ENCODE measurements at regions not wholly inside any gene's neighbourhood (a gene's known extent, or its start where the extent isn't known, plus 50 kb on each side); places are given as distances from the start of the nearest gene placed in this dataset.

DNA sequence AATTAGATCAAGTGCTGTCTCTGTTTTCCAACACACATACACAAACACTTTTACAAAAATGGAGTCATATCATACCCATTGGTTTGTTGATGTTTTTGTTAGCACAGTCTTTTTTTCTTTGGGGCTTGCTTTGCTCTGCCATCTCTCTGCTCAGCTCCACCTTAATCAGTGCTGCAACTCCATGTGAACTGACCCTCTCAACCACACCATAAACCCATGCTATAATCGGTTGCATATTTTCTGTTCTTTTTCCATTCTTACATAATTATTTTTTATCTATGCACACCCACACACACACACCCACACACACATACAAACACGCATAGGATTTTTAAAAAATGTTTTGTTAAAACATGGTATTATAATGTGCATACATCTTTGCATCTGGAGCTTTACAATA lies 91.0 kb upstream of the CDH13 start:
- peaks cover 2% of the 10 kb centered on the region for H3K27me3 Mint-ChIP-seq (ENCODE audit: insufficient read depth, low read depth)
- peaks cover 3% of the 10 kb centered on the region for H3K9me3 Mint-ChIP-seq
- H3K27ac Mint-ChIP-seq: no peak overlapping the region
- H3K4me1 Mint-ChIP-seq: peaks cover 4% of the 10 kb centered on the region
- no peak overlapping the region for H3K4me2 ChIP-seq
- H3K4me3 Mint-ChIP-seq: no peak overlapping the region
- H3K27ac ChIP-seq: no peak overlapping the region
- TF ChIP-seq, protein P1, sequence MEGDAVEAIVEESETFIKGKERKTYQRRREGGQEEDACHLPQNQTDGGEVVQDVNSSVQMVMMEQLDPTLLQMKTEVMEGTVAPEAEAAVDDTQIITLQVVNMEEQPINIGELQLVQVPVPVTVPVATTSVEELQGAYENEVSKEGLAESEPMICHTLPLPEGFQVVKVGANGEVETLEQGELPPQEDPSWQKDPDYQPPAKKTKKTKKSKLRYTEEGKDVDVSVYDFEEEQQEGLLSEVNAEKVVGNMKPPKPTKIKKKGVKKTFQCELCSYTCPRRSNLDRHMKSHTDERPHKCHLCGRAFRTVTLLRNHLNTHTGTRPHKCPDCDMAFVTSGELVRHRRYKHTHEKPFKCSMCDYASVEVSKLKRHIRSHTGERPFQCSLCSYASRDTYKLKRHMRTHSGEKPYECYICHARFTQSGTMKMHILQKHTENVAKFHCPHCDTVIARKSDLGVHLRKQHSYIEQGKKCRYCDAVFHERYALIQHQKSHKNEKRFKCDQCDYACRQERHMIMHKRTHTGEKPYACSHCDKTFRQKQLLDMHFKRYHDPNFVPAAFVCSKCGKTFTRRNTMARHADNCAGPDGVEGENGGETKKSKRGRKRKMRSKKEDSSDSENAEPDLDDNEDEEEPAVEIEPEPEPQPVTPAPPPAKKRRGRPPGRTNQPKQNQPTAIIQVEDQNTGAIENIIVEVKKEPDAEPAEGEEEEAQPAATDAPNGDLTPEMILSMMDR (IDR thresholded peaks at IDR 0.05): no peak
- no peak for TF ChIP-seq EZH2phosphoT487 (IDR thresholded peaks at IDR 0.05)
- no peak for TF ChIP-seq EZH2 (IDR thresholded peaks at IDR 0.05)
- H2AFZ ChIP-seq (replicated peaks): no peak overlapping the region
- no peaks in the 10 kb centered on the region for H3K27me3 ChIP-seq
- no peaks in the 10 kb centered on the region for H3F3A ChIP-seq (ENCODE audit: low read depth)
- H3K4me3 ChIP-seq: no peak overlapping the region
- no peaks in the 10 kb centered on the region for H3K9me3 ChIP-seq (ENCODE audit: low read depth)
- no peaks in the 10 kb centered on the region for H3K36me3 ChIP-seq
- no peak for DNase-seq (ENCODE audit: low spot score)
- no peaks in the 10 kb centered on the region for H3K79me2 ChIP-seq (ENCODE audit: low read depth)
- no peaks in the 10 kb centered on the region for H3K36me3 Mint-ChIP-seq
- no peaks in the 10 kb centered on the region for H3K4me1 ChIP-seq
- H4K20me1 ChIP-seq (ENCODE audit: low read depth): no peaks in the 10 kb centered on the region
- H3K9ac ChIP-seq: no peak overlapping the region

DNA sequence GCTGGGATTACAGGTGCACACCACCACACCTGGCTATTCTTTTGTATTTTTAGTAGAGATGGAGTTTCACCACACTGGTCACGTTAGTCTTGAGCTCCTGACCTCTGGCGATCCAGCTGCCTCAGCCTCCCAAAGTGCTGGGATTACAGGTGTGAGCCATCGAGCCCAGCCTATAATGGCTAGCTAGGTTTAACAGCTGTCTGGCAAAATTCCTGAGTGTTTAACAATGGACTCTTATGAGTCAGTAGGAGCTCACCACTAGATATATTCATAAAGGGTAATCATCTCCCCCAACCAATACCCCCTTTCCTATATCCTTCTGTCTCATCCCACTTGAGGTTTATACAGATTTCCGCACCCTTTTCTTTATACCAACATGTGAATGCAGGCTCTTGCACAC lies 91.5 kb upstream of the CDH13 start:
- H3F3A ChIP-seq (ENCODE audit: low read depth): no peaks in the 10 kb centered on the region
- DNase-seq (ENCODE audit: low spot score): no peak
- Mint-ChIP-seq H3K4me3 (no peak overlapping the region), H3K27ac (no peak overlapping the region), H3K4me1 (peaks cover 3% of the 10 kb centered on the region), H3K27me3 (ENCODE audit: insufficient read depth, low read depth) (peaks cover 2% of the 10 kb centered on the region), H3K9me3 (peaks cover 3% of the 10 kb centered on the region), H3K36me3 (no peaks in the 10 kb centered on the region)
- no peaks in the 10 kb centered on the region for H3K9me3 ChIP-seq (ENCODE audit: low read depth)
- no peaks in the 10 kb centered on the region for H4K20me1 ChIP-seq (ENCODE audit: low read depth)
- no peak overlapping the region for H2AFZ ChIP-seq (replicated peaks)
- H3K36me3 ChIP-seq: no peaks in the 10 kb centered on the region
- H3K4me3 ChIP-seq: no peak overlapping the region
- H3K9ac ChIP-seq: no peak overlapping the region
- no peaks in the 10 kb centered on the region for H3K79me2 ChIP-seq (ENCODE audit: low read depth)
- no peaks in the 10 kb centered on the region for H3K4me1 ChIP-seq
- TF ChIP-seq, protein P1 (IDR thresholded peaks at IDR 0.05): no peak
- no peak for TF ChIP-seq EZH2 (IDR thresholded peaks at IDR 0.05)
- no peak for TF ChIP-seq EZH2phosphoT487 (IDR thresholded peaks at IDR 0.05)
- H3K27me3 ChIP-seq: no peaks in the 10 kb centered on the region
- no peak overlapping the region for H3K27ac ChIP-seq
- no peak overlapping the region for H3K4me2 ChIP-seq

GRCh38 chr16:82533189-82533588 lies 93.6 kb upstream of the CDH13 start:
- no peak overlapping the region for H2AFZ ChIP-seq (replicated peaks)
- Mint-ChIP-seq H3K27ac (no peak overlapping the region), H3K27me3 (ENCODE audit: insufficient read depth, low read depth) (peaks cover 7% of the 10 kb centered on the region)

More at GRCh38 chr16:82533189-82533588, 93.6 kb upstream of the CDH13 start:
- no peak for TF ChIP-seq EZH2 (IDR thresholded peaks at IDR 0.05)
- TF ChIP-seq, protein P1 (IDR thresholded peaks at IDR 0.05): no peak
- no peak for TF ChIP-seq EZH2phosphoT487 (IDR thresholded peaks at IDR 0.05)
- Mint-ChIP-seq H3K4me3 (no peak overlapping the region), H3K9me3 (peaks cover 3% of the 10 kb centered on the region), H3K4me1 (peaks cover 3% of the 10 kb centered on the region), H3K36me3 (no peaks in the 10 kb centered on the region)
- Histone ChIP-seq H3K4me1 (no peaks in the 10 kb centered on the region), H3K79me2 (ENCODE audit: low read depth) (no peaks in the 10 kb centered on the region), H4K20me1 (ENCODE audit: low read depth) (no peaks in the 10 kb centered on the region), H3K36me3 (no peaks in the 10 kb centered on the region), H3K9ac (no peak overlapping the region), H3K4me2 (no peak overlapping the region), H3K27ac (no peak overlapping the region), H3K4me3 (no peak overlapping the region), H3K27me3 (no peaks in the 10 kb centered on the region), H3K9me3 (ENCODE audit: low read depth) (no peaks in the 10 kb centered on the region), H3F3A (ENCODE audit: low read depth) (no peaks in the 10 kb centered on the region)
- DNase-seq (ENCODE audit: low spot score): no peak

Measured in neural progenitor cell (in vitro differentiated cells).